ENCODE measurements at regions not wholly inside any gene's neighbourhood (a gene's known extent, or its start where the extent isn't known, plus 50 kb on each side); places are given as distances from the start of the nearest gene placed in this dataset.

- TF ChIP-seq CTCF (IDR thresholded peaks at IDR 0.05), result no peak
- no peak for TF ChIP-seq EZH2 (IDR thresholded peaks at IDR 0.05; ENCODE audit: borderline replicate concordance, insufficient read depth, low read depth, low read length, poor library complexity, severe bottlenecking)
Measured at GRCh38 chr6:28775405-28776129, 148.2 kb downstream of the TRIM27 start.

Data from B cell (primary cell).